COLO829 (cell line): ENCODE measurements at regions not wholly inside any gene's neighbourhood (a gene's known extent, or its start where the extent isn't known, plus 50 kb on each side); places are given as distances from the start of the nearest gene placed in this dataset.
A peak's percentile ranks its signal among the peaks of the same experiment; 100 is the strongest.
"Not testable (repeated sequence)": the region's sequence is repeated elsewhere in the genome, so short reads cannot be mapped to it uniquely, and the experiment has no call there.

ENCODE experiments used
- DNase-seq: peaks from one replicate; pipeline ENCODE4 v3.0.0; 2012; ENCODE audit warnings: low spot score

- DNase-seq = no peak
These were observed 252.2 kb upstream of the PLPP4 start for GRCh38 chr10:120204877-120205276.

GRCh38 chr10:120205368-120206018 lies 251.5 kb upstream of the PLPP4 start:
- no peak for DNase-seq

GRCh38 chr10:120208488-120208887 lies 248.5 kb upstream of the PLPP4 start:
- no peak for DNase-seq

- DNase-seq = no peak
These were observed 247.8 kb upstream of the PLPP4 start for GRCh38 chr10:120209124-120209762.

GRCh38 chr10:120212275-120212674 lies 244.8 kb upstream of the PLPP4 start:
- no peak for DNase-seq

GRCh38 chr10:120213283-120213682 lies 243.7 kb upstream of the PLPP4 start:
- DNase-seq = not testable (repeated sequence)

GRCh38 chr10:120217736-120218135 lies 239.3 kb upstream of the PLPP4 start:
- no peak for DNase-seq

- peak; percentile 28 for DNase-seq
These were observed 235.0 kb upstream of the PLPP4 start for GRCh38 chr10:120221873-120222485.

GRCh38 chr10:120229641-120230040 lies 227.4 kb upstream of the PLPP4 start:
- no peak for DNase-seq

- DNase-seq = not testable (repeated sequence)
These were observed 217.3 kb upstream of the PLPP4 start for GRCh38 chr10:120239695-120240094.

GRCh38 chr10:120251821-120252442 lies 205.1 kb upstream of the PLPP4 start:
- DNase-seq = no peak

- DNase-seq = no peak
These were observed 203.9 kb upstream of the PLPP4 start for GRCh38 chr10:120253131-120253530.

GRCh38 chr10:120260456-120260855 lies 196.6 kb upstream of the PLPP4 start:
- no peak for DNase-seq

- DNase-seq = no peak
These were observed 194.0 kb upstream of the PLPP4 start for GRCh38 chr10:120262857-120263547.

- DNase-seq = no peak
These were observed 191.0 kb upstream of the PLPP4 start for GRCh38 chr10:120266022-120266421.

GRCh38 chr10:120270906-120271305 lies 186.1 kb upstream of the PLPP4 start:
- DNase-seq = no peak

GRCh38 chr10:120271696-120272095 lies 185.3 kb upstream of the PLPP4 start:
- no peak for DNase-seq

GRCh38 chr10:120272350-120272749 lies 184.7 kb upstream of the PLPP4 start:
- no peak for DNase-seq

GRCh38 chr10:120278069-120278468 lies 179.0 kb upstream of the PLPP4 start:
- DNase-seq = no peak

GRCh38 chr10:120279196-120279595 lies 177.8 kb upstream of the PLPP4 start:
- DNase-seq = no peak

GRCh38 chr10:120282421-120282820 lies 174.6 kb upstream of the PLPP4 start:
- no peak for DNase-seq

- no peak for DNase-seq
These were observed 174.1 kb upstream of the PLPP4 start for GRCh38 chr10:120282846-120283492.
